WTC11 (cell line): ENCODE measurements at regions not wholly inside any gene's neighbourhood (a gene's known extent, or its start where the extent isn't known, plus 50 kb on each side); places are given as distances from the start of the nearest gene placed in this dataset.

Experiments
- CTCF ChIP-seq: fragments of 200-600 bp; IDR thresholded peaks from 2 replicates; pipeline ENCODE4 v1.8.0; 2022; ENCODE audit warnings: antibody characterized with exemption
- GRHL2 ChIP-seq: fragments of 250-450 bp; sonication (Bioruptor Pico); IDR thresholded peaks from 2 replicates; pipeline ENCODE4 v1.8.0; 2022; ENCODE audit warnings: mild to moderate bottlenecking, moderate library complexity; ENCODE audit not compliant: insufficient replicate concordance, severe bottlenecking
- NR2C2 ChIP-seq: sonication (generic); formaldehyde crosslinking; IDR thresholded peaks from 2 replicates; pipeline ENCODE4 v1.8.0; 2022; ENCODE audit warnings: mild to moderate bottlenecking, missing genetic modification reagents
- USF2 ChIP-seq: sonication (generic); formaldehyde crosslinking; IDR thresholded peaks from 2 replicates; pipeline ENCODE4 v1.8.1; 2023; ENCODE audit warnings: mild to moderate bottlenecking, missing genetic modification reagents, moderate library complexity
- ZSCAN18 ChIP-seq: fragments of 250-450 bp; sonication (Bioruptor Pico); IDR thresholded peaks from 2 replicates; pipeline ENCODE4 v2.1.2; 2022; ENCODE audit warnings: mild to moderate bottlenecking, moderate library complexity

GRCh38 chr15:35657679-35658311 lies 111.8 kb upstream of the DPH6 start:
- no peak for TF ChIP-seq NR2C2 (CRISPR knock-in tag)
- no peak for TF ChIP-seq USF2 (CRISPR knock-in tag)
- no peak for TF ChIP-seq CTCF
- TF ChIP-seq ZSCAN18 (CRISPR knock-in tag), result no peak
- TF ChIP-seq GRHL2 (CRISPR knock-in tag), result no peak
